HUES6 (cell line): ENCODE measurements at regions not wholly inside any gene's neighbourhood (a gene's known extent, or its start where the extent isn't known, plus 50 kb on each side); places are given as distances from the start of the nearest gene placed in this dataset.
"Not testable (repeated sequence)": the region's sequence is repeated elsewhere in the genome, so short reads cannot be mapped to it uniquely, and the experiment has no call there.

Experiments used
- H3K27ac ChIP-seq: 2 replicates; pipeline ENCODE4 v1.7.0; 2013; ENCODE audit warnings: low read depth, mild to moderate bottlenecking, low read length, inconsistent platforms
- H3K27me3 ChIP-seq: 2 replicates; pipeline ENCODE4 v1.6.1; 2013; ENCODE audit warnings: low read length; ENCODE audit not compliant: control insufficient read depth, insufficient read depth
- H3K36me3 ChIP-seq: 2 replicates; pipeline ENCODE4 v1.6.1; 2013; ENCODE audit warnings: low read length; ENCODE audit not compliant: control insufficient read depth, insufficient read depth
- H3K4me1 ChIP-seq: 2 replicates; pipeline ENCODE4 v1.6.1; 2013; ENCODE audit warnings: low read length; ENCODE audit not compliant: control insufficient read depth, insufficient read depth
- H3K4me3 ChIP-seq: 2 replicates; pipeline ENCODE4 v1.5.1; 2013; ENCODE audit warnings: low read depth, low read length
- H3K9ac ChIP-seq: one replicate; pipeline ENCODE4 v1.6.1; 2013; ENCODE audit warnings: mild to moderate bottlenecking, low read length
- H3K9me3 ChIP-seq: 2 replicates; pipeline ENCODE4 v1.6.1; 2013; ENCODE audit warnings: low read depth, low read length; ENCODE audit not compliant: control insufficient read depth, insufficient read depth

- Histone ChIP-seq H3K36me3 (no peaks in the 10 kb centered on the region), H3K9me3 (no peaks in the 10 kb centered on the region; the same call in 1 of the 2 replicates), H3K4me1 (no peaks in the 10 kb centered on the region), H3K27me3 (no peaks in the 10 kb centered on the region), H3K9ac (no peak overlapping the region), H3K4me3 (no peak overlapping the region), H3K27ac (no peak overlapping the region)
Observed at GRCh38 chr11:87840786-87841185, 334.5 kb downstream of the RAB38 start.

GRCh38 chr11:87832211-87832610, 343.0 kb downstream of the RAB38 start:
- 0 out of 2 replicates have a peak, but pooled peaks cover 2% of the 10 kb centered on the region for H3K9me3 ChIP-seq
- H3K9ac ChIP-seq = no peak overlapping the region
- H3K4me3 ChIP-seq = no peak overlapping the region
- H3K27ac ChIP-seq = no peak overlapping the region
- H3K27me3 ChIP-seq = no peaks in the 10 kb centered on the region
- H3K36me3 ChIP-seq = no peaks in the 10 kb centered on the region
- H3K4me1 ChIP-seq = no peaks in the 10 kb centered on the region

- Histone ChIP-seq H3K27ac (no peak overlapping the region), H3K9me3 (no peaks in the 10 kb centered on the region), H3K9ac (no peak overlapping the region), H3K27me3 (no peaks in the 10 kb centered on the region), H3K4me1 (no peaks in the 10 kb centered on the region), H3K4me3 (no peak overlapping the region), H3K36me3 (no peaks in the 10 kb centered on the region)
Observed at GRCh38 chr11:87820011-87820410, 355.2 kb downstream of the RAB38 start.

GRCh38 chr11:87819151-87819550, 356.1 kb downstream of the RAB38 start:
- Histone ChIP-seq H3K4me3 (no peak overlapping the region), H3K27me3 (no peaks in the 10 kb centered on the region), H3K27ac (no peak overlapping the region), H3K9me3 (no peaks in the 10 kb centered on the region), H3K36me3 (no peaks in the 10 kb centered on the region), H3K9ac (no peak overlapping the region), H3K4me1 (no peaks in the 10 kb centered on the region)

- H3K9me3 ChIP-seq = no peaks in the 10 kb centered on the region
- no peak overlapping the region for H3K4me3 ChIP-seq
- H3K36me3 ChIP-seq = no peaks in the 10 kb centered on the region
- H3K9ac ChIP-seq = no peak overlapping the region
- H3K27me3 ChIP-seq = no peaks in the 10 kb centered on the region
- H3K4me1 ChIP-seq = no peaks in the 10 kb centered on the region
- H3K27ac ChIP-seq = no peak overlapping the region
Observed at GRCh38 chr11:87812571-87813365, 362.5 kb downstream of the RAB38 start.

GRCh38 chr11:87810486-87810885, 364.8 kb downstream of the RAB38 start:
- no peak overlapping the region for H3K27ac ChIP-seq
- H3K27me3 ChIP-seq = no peaks in the 10 kb centered on the region
- no peaks in the 10 kb centered on the region for H3K9me3 ChIP-seq
- no peak overlapping the region for H3K4me3 ChIP-seq
- no peaks in the 10 kb centered on the region for H3K4me1 ChIP-seq
- no peak overlapping the region for H3K9ac ChIP-seq
- H3K36me3 ChIP-seq = no peaks in the 10 kb centered on the region

- H3K9ac ChIP-seq = no peak overlapping the region
- H3K27ac ChIP-seq = no peak overlapping the region
- H3K27me3 ChIP-seq = no peaks in the 10 kb centered on the region
- H3K9me3 ChIP-seq = no peaks in the 10 kb centered on the region
- no peak overlapping the region for H3K4me3 ChIP-seq
- H3K36me3 ChIP-seq = no peaks in the 10 kb centered on the region
- no peaks in the 10 kb centered on the region for H3K4me1 ChIP-seq
Observed at GRCh38 chr11:87809256-87809655, 366.0 kb downstream of the RAB38 start.

GRCh38 chr11:87804176-87804575, 371.1 kb downstream of the RAB38 start:
- Histone ChIP-seq H3K27ac (no peak overlapping the region), H3K9ac (no peak overlapping the region), H3K4me3 (no peak overlapping the region), H3K9me3 (no peaks in the 10 kb centered on the region), H3K27me3 (no peaks in the 10 kb centered on the region), H3K36me3 (no peaks in the 10 kb centered on the region), H3K4me1 (no peaks in the 10 kb centered on the region)

- Histone ChIP-seq H3K36me3 (no peaks in the 10 kb centered on the region), H3K4me1 (no peaks in the 10 kb centered on the region), H3K27me3 (no peaks in the 10 kb centered on the region), H3K9ac (no peak overlapping the region), H3K4me3 (no peak overlapping the region), H3K9me3 (no peaks in the 10 kb centered on the region), H3K27ac (no peak overlapping the region)
Observed at GRCh38 chr11:87803748-87804147, 371.5 kb downstream of the RAB38 start.

GRCh38 chr11:87784862-87785261, 390.4 kb downstream of the RAB38 start:
- H3K9me3 ChIP-seq, H3K4me1 ChIP-seq, H3K4me3 ChIP-seq, H3K27me3 ChIP-seq, H3K36me3 ChIP-seq, H3K27ac ChIP-seq, H3K9ac ChIP-seq: not testable (repeated sequence)

- H3K4me3 ChIP-seq = no peak overlapping the region
- no peaks in the 10 kb centered on the region for H3K9me3 ChIP-seq
- no peaks in the 10 kb centered on the region for H3K27me3 ChIP-seq
- no peaks in the 10 kb centered on the region for H3K36me3 ChIP-seq
- no peak overlapping the region for H3K27ac ChIP-seq
- no peaks in the 10 kb centered on the region for H3K4me1 ChIP-seq
- H3K9ac ChIP-seq = no peak overlapping the region
Observed at GRCh38 chr11:87780068-87780413, 395.2 kb downstream of the RAB38 start.
